ENCODE measurements at regions not wholly inside any gene's neighbourhood (a gene's known extent, or its start where the extent isn't known, plus 50 kb on each side); places are given as distances from the start of the nearest gene placed in this dataset.
A peak's percentile ranks its signal among the peaks of the same experiment; 100 is the strongest.

- Histone ChIP-seq H3K9me3 (no peaks in the 10 kb centered on the region), H3K4me3 (no peak overlapping the region), H3K36me3 (ENCODE audit: low read depth) (no peaks in the 10 kb centered on the region), H3K4me1 (ENCODE audit: low read depth) (peaks cover 12% of the 10 kb centered on the region)
- ATAC-seq = peak; percentile 13
- TF ChIP-seq CTCF (IDR thresholded peaks at IDR 0.05) = no peak
- DNase-seq = peak in 1 of 3 donors; percentile 29
- intact Hi-C loops (cut with DNase I, micrococcal nuclease) = no loop called here
Measured at GRCh38 chr9:73077625-73078030, 74.0 kb upstream of the ANXA1 start.

DNA sequence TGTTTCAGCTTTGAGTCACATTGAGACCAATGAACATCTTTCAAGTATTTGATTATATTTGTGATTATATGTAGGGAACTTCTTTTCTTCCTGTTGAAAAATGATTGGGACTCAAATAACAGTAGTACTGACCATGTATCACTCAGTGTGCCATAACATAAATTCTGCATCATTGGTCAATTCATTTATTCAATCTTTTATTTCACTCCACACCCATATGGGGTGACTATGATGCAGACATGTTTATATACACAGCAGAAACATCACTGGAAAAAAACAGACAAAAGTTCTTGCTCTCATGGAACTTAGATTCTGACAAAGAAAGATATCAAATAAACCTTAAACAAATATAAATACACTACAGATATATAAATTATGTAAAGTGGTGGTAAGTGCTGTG lies 74.7 kb upstream of the ANXA1 start:
- intact Hi-C loops (cut with DNase I, micrococcal nuclease) = no loop called here
- Histone ChIP-seq H3K9me3 (no peaks in the 10 kb centered on the region), H3K36me3 (ENCODE audit: low read depth) (no peaks in the 10 kb centered on the region), H3K4me1 (ENCODE audit: low read depth) (peaks cover 12% of the 10 kb centered on the region), H3K4me3 (no peak overlapping the region)
- no peak for DNase-seq
- ATAC-seq = no peak
- TF ChIP-seq CTCF (IDR thresholded peaks at IDR 0.05) = no peak

GRCh38 chr9:73074176-73074708 lies 77.4 kb upstream of the ANXA1 start:
- no peak for DNase-seq
- no peak overlapping the region for H3K4me3 ChIP-seq
- peaks cover 4% of the 10 kb centered on the region for H3K4me1 ChIP-seq (ENCODE audit: low read depth)
- intact Hi-C loops (cut with DNase I, micrococcal nuclease) = no loop called here
- ATAC-seq = no peak
- H3K9me3 ChIP-seq = no peaks in the 10 kb centered on the region
- TF ChIP-seq CTCF (IDR thresholded peaks at IDR 0.05) = no peak
- H3K36me3 ChIP-seq (ENCODE audit: low read depth) = no peaks in the 10 kb centered on the region

GRCh38 chr9:73073337-73074175 lies 78.1 kb upstream of the ANXA1 start:
- no peak for TF ChIP-seq CTCF (IDR thresholded peaks at IDR 0.05)
- Histone ChIP-seq H3K4me1 (ENCODE audit: low read depth) (no peaks in the 10 kb centered on the region), H3K9me3 (no peaks in the 10 kb centered on the region), H3K4me3 (no peak overlapping the region), H3K36me3 (ENCODE audit: low read depth) (no peaks in the 10 kb centered on the region)
- intact Hi-C loops (cut with DNase I, micrococcal nuclease) = no loop called here
- no peak for ATAC-seq
- DNase-seq = no peak

DNA sequence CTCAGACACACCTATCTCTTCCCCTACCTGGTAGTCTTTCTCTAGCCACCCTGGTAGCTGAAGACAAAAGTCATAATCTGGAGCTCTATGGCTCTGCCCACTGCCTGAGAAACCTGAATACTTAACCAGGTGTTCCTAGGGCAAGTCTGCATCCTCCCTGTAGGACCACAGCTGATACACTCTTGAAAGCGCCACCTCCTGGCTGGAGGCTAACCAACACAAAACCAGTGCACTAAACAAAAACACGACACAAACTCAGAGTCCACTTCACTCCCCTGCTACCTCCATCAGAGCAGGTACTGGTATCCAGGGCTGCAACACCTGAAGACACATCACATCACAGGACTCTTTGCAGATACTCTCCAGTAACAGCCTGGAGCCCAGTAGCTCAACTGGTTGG lies 84.6 kb upstream of the ANXA1 start:
- H3K9me3 ChIP-seq = no peaks in the 10 kb centered on the region
- DNase-seq = no peak
- TF ChIP-seq CTCF (IDR thresholded peaks at IDR 0.05) = no peak
- no peak overlapping the region for H3K4me3 ChIP-seq
- no peaks in the 10 kb centered on the region for H3K4me1 ChIP-seq (ENCODE audit: low read depth)
- no peaks in the 10 kb centered on the region for H3K36me3 ChIP-seq (ENCODE audit: low read depth)
- intact Hi-C loops (cut with DNase I, micrococcal nuclease) = no loop called here
- ATAC-seq = no peak
